ENCODE measurements at regions not wholly inside any gene's neighbourhood (a gene's known extent, or its start where the extent isn't known, plus 50 kb on each side); places are given as distances from the start of the nearest gene placed in this dataset.

DNA sequence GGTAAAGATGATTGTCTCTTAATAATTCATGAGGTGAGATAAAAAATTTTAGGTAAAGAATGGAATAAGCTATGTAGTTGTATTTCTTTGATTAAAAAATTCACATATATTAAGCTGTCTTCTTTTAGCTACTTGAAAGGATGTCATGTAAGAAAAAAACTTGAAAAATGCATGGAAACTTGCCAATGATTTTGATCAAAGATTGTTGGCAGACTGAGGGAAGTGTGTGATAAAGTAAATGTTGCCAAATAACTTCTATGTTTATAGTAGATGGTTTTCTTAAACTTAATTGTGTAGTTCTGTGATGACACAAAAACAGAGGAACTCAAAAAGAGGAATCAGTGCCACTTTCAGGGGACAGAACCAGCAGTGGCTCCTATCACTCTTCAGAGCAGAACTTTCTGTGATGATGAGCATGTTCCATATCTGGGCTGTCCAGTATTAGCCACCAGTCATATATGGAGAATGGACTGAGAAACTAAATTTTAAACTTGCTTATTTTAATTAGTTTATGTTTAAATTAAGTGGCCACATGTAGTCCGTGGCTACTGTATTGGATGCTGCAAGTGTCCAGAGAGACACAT lies 51.9 kb upstream of the SLC38A11 start:
- no peak for TF ChIP-seq EZH2 (IDR thresholded peaks at IDR 0.05; ENCODE audit: borderline replicate concordance, insufficient read depth, low read depth, low read length, poor library complexity, severe bottlenecking)
- TF ChIP-seq, protein P1, sequence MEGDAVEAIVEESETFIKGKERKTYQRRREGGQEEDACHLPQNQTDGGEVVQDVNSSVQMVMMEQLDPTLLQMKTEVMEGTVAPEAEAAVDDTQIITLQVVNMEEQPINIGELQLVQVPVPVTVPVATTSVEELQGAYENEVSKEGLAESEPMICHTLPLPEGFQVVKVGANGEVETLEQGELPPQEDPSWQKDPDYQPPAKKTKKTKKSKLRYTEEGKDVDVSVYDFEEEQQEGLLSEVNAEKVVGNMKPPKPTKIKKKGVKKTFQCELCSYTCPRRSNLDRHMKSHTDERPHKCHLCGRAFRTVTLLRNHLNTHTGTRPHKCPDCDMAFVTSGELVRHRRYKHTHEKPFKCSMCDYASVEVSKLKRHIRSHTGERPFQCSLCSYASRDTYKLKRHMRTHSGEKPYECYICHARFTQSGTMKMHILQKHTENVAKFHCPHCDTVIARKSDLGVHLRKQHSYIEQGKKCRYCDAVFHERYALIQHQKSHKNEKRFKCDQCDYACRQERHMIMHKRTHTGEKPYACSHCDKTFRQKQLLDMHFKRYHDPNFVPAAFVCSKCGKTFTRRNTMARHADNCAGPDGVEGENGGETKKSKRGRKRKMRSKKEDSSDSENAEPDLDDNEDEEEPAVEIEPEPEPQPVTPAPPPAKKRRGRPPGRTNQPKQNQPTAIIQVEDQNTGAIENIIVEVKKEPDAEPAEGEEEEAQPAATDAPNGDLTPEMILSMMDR (IDR thresholded peaks at IDR 0.05) = no peak

All from B cell (primary cell).